OCI-LY1 (cell line): ENCODE measurements at regions not wholly inside any gene's neighbourhood (a gene's known extent, or its start where the extent isn't known, plus 50 kb on each side); places are given as distances from the start of the nearest gene placed in this dataset.

Experiments
- H2AFZ ChIP-seq: fragments of 200-600 bp; sonication (generic), shearing (Covaris generic); 2 replicates; pipeline ENCODE4 v1.6.0; 2014; ENCODE audit warnings: antibody characterized with exemption, mild to moderate bottlenecking, low read length
- H3F3A ChIP-seq: fragments of 200-600 bp; sonication (generic), shearing (Covaris generic); 2 replicates; pipeline ENCODE4 v1.6.0; 2014; ENCODE audit warnings: mild to moderate bottlenecking, antibody characterized with exemption, low read length, moderate library complexity; ENCODE audit not compliant: insufficient read depth
- H3K27ac ChIP-seq: fragments of 200-600 bp; sonication (generic); 2 replicates; pipeline ENCODE4 v1.5.1; 2014; ENCODE audit warnings: low read length, mixed run types, mild to moderate bottlenecking, low read depth; ENCODE audit not compliant: poor library complexity, severe bottlenecking
- H3K27me3 ChIP-seq: fragments of 200-600 bp; sonication (generic); 2 replicates; pipeline ENCODE4 v1.6.0; 2014; ENCODE audit warnings: antibody characterized with exemption, mild to moderate bottlenecking, low read length, moderate library complexity; ENCODE audit not compliant: insufficient read depth
- H3K36me3 ChIP-seq: fragments of 200-600 bp; sonication (generic); 2 replicates; pipeline ENCODE4 v1.6.1; 2014; ENCODE audit warnings: mild to moderate bottlenecking, antibody characterized with exemption, low read length, moderate library complexity, mixed read lengths; ENCODE audit not compliant: insufficient read depth
- H3K4me1 ChIP-seq: fragments of 200-600 bp; sonication (generic); 2 replicates; pipeline ENCODE4 v1.5.1; 2014; ENCODE audit warnings: mild to moderate bottlenecking, low read length, moderate library complexity; ENCODE audit not compliant: insufficient read depth, severe bottlenecking
- H3K4me2 ChIP-seq: fragments of 200-600 bp; sonication (generic), shearing (Covaris generic); 2 replicates; pipeline ENCODE4 v1.6.1; 2014; ENCODE audit warnings: low read length
- H3K4me3 ChIP-seq: fragments of 200-600 bp; sonication (generic); 2 replicates; pipeline ENCODE4 v1.5.1; 2014; ENCODE audit warnings: low read length, low read depth, mild to moderate bottlenecking, mixed read lengths; ENCODE audit not compliant: poor library complexity, severe bottlenecking
- H3K79me2 ChIP-seq: fragments of 200-600 bp; shearing (Covaris generic); 2 replicates; pipeline ENCODE4 v1.6.1; 2016; ENCODE audit warnings: mixed run types, low read length, mixed read lengths; ENCODE audit not compliant: insufficient read depth
- H3K9ac ChIP-seq: fragments of 200-600 bp; sonication (generic), shearing (Covaris generic); 2 replicates; pipeline ENCODE4 v1.6.1; 2014; ENCODE audit warnings: mild to moderate bottlenecking, low read length, mixed read lengths
- H3K9me2 ChIP-seq: fragments of 200-600 bp; sonication (generic), shearing (Covaris generic); 2 replicates; pipeline ENCODE4 v1.6.1; 2014; ENCODE audit warnings: low read depth, mild to moderate bottlenecking, low read length, mixed read lengths
- H3K9me3 ChIP-seq: fragments of 200-600 bp; shearing (Covaris generic); 2 replicates; pipeline ENCODE4 v1.6.1; 2014; ENCODE audit warnings: low read length, mixed read lengths
- H4K20me1 ChIP-seq: fragments of 200-600 bp; sonication (generic), shearing (Covaris generic); 2 replicates; pipeline ENCODE4 v1.6.0; 2016; ENCODE audit warnings: mild to moderate bottlenecking, low read length; ENCODE audit not compliant: insufficient read depth
- EZH2 ChIP-seq: fragments of 200-600 bp; sonication (generic), shearing (Covaris generic); IDR thresholded peaks from 2 replicates; pipeline ENCODE4 v1.8.0; 2017; ENCODE audit warnings: borderline replicate concordance, mixed run types, mild to moderate bottlenecking, antibody characterized with exemption, low read length, moderate library complexity, mixed read lengths
- TF ChIP-seq, protein P1 (sequence below): fragments of 200-600 bp; sonication (generic), shearing (Covaris generic); IDR thresholded peaks from 2 replicates; pipeline ENCODE4 v1.5.1; 2017; ENCODE audit warnings: mild to moderate bottlenecking, antibody characterized with exemption, low read length, moderate library complexity, mixed read lengths

DNA sequence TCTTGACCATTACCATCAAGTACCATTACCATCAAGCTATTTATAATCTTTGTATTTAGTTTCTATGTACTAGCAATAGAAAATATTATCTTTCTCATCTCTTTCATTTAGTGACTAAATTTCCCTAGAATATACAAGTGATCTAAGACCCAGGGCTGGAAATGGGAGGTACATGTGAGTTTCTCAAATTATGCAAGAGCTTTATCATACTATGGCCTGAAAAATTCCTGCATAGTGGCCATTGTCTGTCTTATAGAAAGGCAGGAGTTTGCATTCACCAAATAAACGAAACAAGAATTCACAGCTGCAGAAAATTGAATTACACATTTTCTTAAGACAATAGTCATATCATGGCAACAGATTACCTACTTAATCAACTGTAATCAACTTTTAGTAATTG lies 50.7 kb upstream of the HDAC9 start:
- H3K4me3 ChIP-seq: no peak overlapping the region
- H4K20me1 ChIP-seq: no peaks in the 10 kb centered on the region
- no peaks in the 10 kb centered on the region for H3K9me2 ChIP-seq
- H3K9ac ChIP-seq: no peak overlapping the region
- no peaks in the 10 kb centered on the region for H3K27me3 ChIP-seq
- no peak overlapping the region for H3K27ac ChIP-seq
- H3K4me1 ChIP-seq: no peaks in the 10 kb centered on the region
- no peaks in the 10 kb centered on the region for H3K79me2 ChIP-seq
- no peak overlapping the region for H2AFZ ChIP-seq
- TF ChIP-seq, protein P1, sequence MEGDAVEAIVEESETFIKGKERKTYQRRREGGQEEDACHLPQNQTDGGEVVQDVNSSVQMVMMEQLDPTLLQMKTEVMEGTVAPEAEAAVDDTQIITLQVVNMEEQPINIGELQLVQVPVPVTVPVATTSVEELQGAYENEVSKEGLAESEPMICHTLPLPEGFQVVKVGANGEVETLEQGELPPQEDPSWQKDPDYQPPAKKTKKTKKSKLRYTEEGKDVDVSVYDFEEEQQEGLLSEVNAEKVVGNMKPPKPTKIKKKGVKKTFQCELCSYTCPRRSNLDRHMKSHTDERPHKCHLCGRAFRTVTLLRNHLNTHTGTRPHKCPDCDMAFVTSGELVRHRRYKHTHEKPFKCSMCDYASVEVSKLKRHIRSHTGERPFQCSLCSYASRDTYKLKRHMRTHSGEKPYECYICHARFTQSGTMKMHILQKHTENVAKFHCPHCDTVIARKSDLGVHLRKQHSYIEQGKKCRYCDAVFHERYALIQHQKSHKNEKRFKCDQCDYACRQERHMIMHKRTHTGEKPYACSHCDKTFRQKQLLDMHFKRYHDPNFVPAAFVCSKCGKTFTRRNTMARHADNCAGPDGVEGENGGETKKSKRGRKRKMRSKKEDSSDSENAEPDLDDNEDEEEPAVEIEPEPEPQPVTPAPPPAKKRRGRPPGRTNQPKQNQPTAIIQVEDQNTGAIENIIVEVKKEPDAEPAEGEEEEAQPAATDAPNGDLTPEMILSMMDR: no peak
- TF ChIP-seq EZH2: no peak
- no peaks in the 10 kb centered on the region for H3K36me3 ChIP-seq
- H3K4me2 ChIP-seq: no peak overlapping the region
- H3F3A ChIP-seq: no peaks in the 10 kb centered on the region
- no peaks in the 10 kb centered on the region for H3K9me3 ChIP-seq

- Histone ChIP-seq H3K27me3 (no peaks in the 10 kb centered on the region), H3K4me1 (no peaks in the 10 kb centered on the region), H3K36me3 (no peaks in the 10 kb centered on the region), H3K9ac (no peak overlapping the region), H3K27ac (no peak overlapping the region), H3K9me3 (no peaks in the 10 kb centered on the region), H2AFZ (no peak overlapping the region), H3K9me2 (no peaks in the 10 kb centered on the region), H3K79me2 (no peaks in the 10 kb centered on the region), H4K20me1 (no peaks in the 10 kb centered on the region), H3K4me2 (no peak overlapping the region), H3F3A (no peaks in the 10 kb centered on the region), H3K4me3 (no peak overlapping the region)
- TF ChIP-seq, protein P1: no peak
- no peak for TF ChIP-seq EZH2
These were observed 50.1 kb upstream of the HDAC9 start for GRCh38 chr7:18445483-18445882.
